Jurkat, Clone E6-1 (cell line): ENCODE measurements at regions not wholly inside any gene's neighbourhood (a gene's known extent, or its start where the extent isn't known, plus 50 kb on each side); places are given as distances from the start of the nearest gene placed in this dataset.
"Not testable (repeated sequence)": the region's sequence is repeated elsewhere in the genome, so short reads cannot be mapped to it uniquely, and the experiment has no call there.

Source experiments
- DNase-seq: peaks from one replicate; pipeline ENCODE4 v3.0.0-alpha.2; 2011; ENCODE audit warnings: low read depth, low spot score
- H3K4me3 ChIP-seq: 2 replicates; pipeline ENCODE4 v1.5.1; 2011; ENCODE audit warnings: mild to moderate bottlenecking, low read length, control low read depth, moderate library complexity

GRCh38 chr12:92421042-92421441, 275.4 kb upstream of the BTG1 start:
- no peak overlapping the region for H3K4me3 ChIP-seq
- no peak for DNase-seq

- H3K4me3 ChIP-seq, result no peak overlapping the region
- no peak for DNase-seq
Measured at GRCh38 chr12:92419201-92419600, 273.6 kb upstream of the BTG1 start.

GRCh38 chr12:92418381-92418780, 272.7 kb upstream of the BTG1 start:
- no peak overlapping the region for H3K4me3 ChIP-seq
- DNase-seq, result no peak

GRCh38 chr12:92417373-92417772, 271.7 kb upstream of the BTG1 start:
- no peak for DNase-seq

GRCh38 chr12:92416385-92416812, 270.8 kb upstream of the BTG1 start:
- no peak for DNase-seq
- H3K4me3 ChIP-seq, result no peak overlapping the region

More at GRCh38 chr12:92417373-92417772, 271.7 kb upstream of the BTG1 start:
- no peak overlapping the region for H3K4me3 ChIP-seq

GRCh38 chr12:92414170-92415070, 268.8 kb upstream of the BTG1 start:
- no peak for DNase-seq
- H3K4me3 ChIP-seq, result no peak overlapping the region

- no peak for DNase-seq
- no peak overlapping the region for H3K4me3 ChIP-seq
Measured at GRCh38 chr12:92413286-92413685, 267.6 kb upstream of the BTG1 start.

- no peak overlapping the region for H3K4me3 ChIP-seq
- no peak for DNase-seq
Measured at GRCh38 chr12:92412856-92413255, 267.2 kb upstream of the BTG1 start.

- DNase-seq, result no peak
- H3K4me3 ChIP-seq, result no peak overlapping the region
Measured at GRCh38 chr12:92411687-92412086, 266.0 kb upstream of the BTG1 start.

- peak; percentile 39 for DNase-seq
- no peak overlapping the region for H3K4me3 ChIP-seq
Measured at GRCh38 chr12:92408072-92408900, 262.6 kb upstream of the BTG1 start.

- H3K4me3 ChIP-seq, DNase-seq: not testable (repeated sequence)
Measured at GRCh38 chr12:92406404-92407070, 260.9 kb upstream of the BTG1 start.

GRCh38 chr12:92405801-92406251, 260.2 kb upstream of the BTG1 start:
- not testable (repeated sequence) for H3K4me3 ChIP-seq, DNase-seq

GRCh38 chr12:92404921-92405320, 259.3 kb upstream of the BTG1 start:
- no peak overlapping the region for H3K4me3 ChIP-seq
- DNase-seq, result no peak

GRCh38 chr12:92404259-92404894, 258.7 kb upstream of the BTG1 start:
- no peak for DNase-seq
- no peak overlapping the region for H3K4me3 ChIP-seq

GRCh38 chr12:92403210-92404175, 257.8 kb upstream of the BTG1 start:
- no peak overlapping the region for H3K4me3 ChIP-seq
- peak; percentile 93 for DNase-seq

GRCh38 chr12:92402415-92402814, 256.8 kb upstream of the BTG1 start:
- no peak overlapping the region for H3K4me3 ChIP-seq
- no peak for DNase-seq

- no peak for DNase-seq
- no peak overlapping the region for H3K4me3 ChIP-seq
Measured at GRCh38 chr12:92400006-92400405, 254.4 kb upstream of the BTG1 start.
